GM23338 (cell line): ENCODE measurements at regions not wholly inside any gene's neighbourhood (a gene's known extent, or its start where the extent isn't known, plus 50 kb on each side); places are given as distances from the start of the nearest gene placed in this dataset.

Experiments
- CREB1 ChIP-seq: fragments of 250-450 bp; sonication (Bioruptor Pico); IDR thresholded peaks from 2 replicates; pipeline ENCODE4 v1.5.0; 2020; ENCODE audit warnings: low read depth, mild to moderate bottlenecking, moderate library complexity
- EZH2 ChIP-seq: fragments of 200-600 bp; sonication (generic); IDR thresholded peaks from one replicate; pipeline ENCODE4 v1.8.0; 2017; ENCODE audit warnings: antibody characterized with exemption, mild to moderate bottlenecking, low read depth; ENCODE audit not compliant: unreplicated experiment
- EZH2phosphoT487 ChIP-seq: fragments of 200-600 bp; sonication (generic); IDR thresholded peaks from one replicate; pipeline ENCODE4 v1.8.1; 2018; ENCODE audit warnings: antibody characterized with exemption; ENCODE audit not compliant: unreplicated experiment
- JUNB ChIP-seq: IDR thresholded peaks from one replicate; pipeline ENCODE4 v1.6.1; 2016; ENCODE audit warnings: antibody characterized with exemption; ENCODE audit not compliant: unreplicated experiment
- NANOG ChIP-seq: IDR thresholded peaks from 2 replicates; pipeline ENCODE4 v1.6.1; 2016; ENCODE audit warnings: antibody characterized with exemption, borderline replicate concordance
- POLR2AphosphoS5 ChIP-seq: IDR thresholded peaks from 2 replicates; pipeline ENCODE4 v1.6.1; 2016; ENCODE audit warnings: antibody characterized with exemption, low read depth
- STAT1 ChIP-seq: IDR thresholded peaks from one replicate; pipeline ENCODE4 v1.6.1; 2016; ENCODE audit warnings: antibody characterized with exemption; ENCODE audit not compliant: unreplicated experiment
- ZNF114 ChIP-seq: fragments of 250-450 bp; sonication (Bioruptor Pico); IDR thresholded peaks from 2 replicates; pipeline ENCODE4 v1.5.0; 2020; ENCODE audit warnings: mild to moderate bottlenecking, moderate library complexity
- ZNF331 ChIP-seq: fragments of 250-450 bp; sonication (Bioruptor Pico); IDR thresholded peaks from 2 replicates; pipeline ENCODE4 v1.5.0; 2020; ENCODE audit warnings: low read depth, mild to moderate bottlenecking, moderate library complexity
- TF ChIP-seq, protein P1 (sequence below), 2 experiments: fragments of 200-600 bp in 1 of 2; sonication (generic) in 1 of 2; conservative IDR thresholded peaks; 2 replicates each; pipeline versions ENCODE4 v1.5.1 to v1.6.1; 2016 to 2017; ENCODE audit warnings: antibody characterized with exemption in 2 of 2, low read depth in 2 of 2, mild to moderate bottlenecking in 2 of 2, moderate library complexity in 1 of 2
- TF ChIP-seq, protein P2 (sequence below): IDR thresholded peaks from one replicate; pipeline ENCODE4 v1.6.1; 2018; ENCODE audit warnings: antibody characterized with exemption; ENCODE audit not compliant: unreplicated experiment
- TF ChIP-seq, protein P3 (sequence below): IDR thresholded peaks from 2 replicates; pipeline ENCODE4 v1.6.1; 2016; ENCODE audit warnings: antibody characterized with exemption

DNA sequence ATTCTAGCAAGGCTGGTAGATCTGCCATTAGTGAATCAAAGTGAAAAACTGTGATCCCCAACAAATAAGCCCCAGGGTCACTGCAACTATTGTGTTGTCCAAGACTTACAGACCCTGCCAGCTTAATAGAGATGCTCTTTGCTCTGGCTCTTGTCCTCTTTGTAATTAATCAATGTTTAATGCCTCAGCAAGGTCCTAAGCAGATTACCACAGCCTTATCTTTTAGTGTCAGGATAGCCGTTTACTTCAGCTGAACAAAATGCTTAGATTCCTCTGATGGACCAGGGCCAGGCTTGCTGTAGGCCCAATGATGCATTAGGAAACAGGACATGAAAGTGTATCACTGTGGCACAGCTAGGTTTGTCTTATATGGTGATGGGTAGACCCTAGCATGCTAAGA, 353.3 kb downstream of the HACE1 start:
- TF ChIP-seq JUNB: no peak
- no peak for TF ChIP-seq EZH2
- TF ChIP-seq, protein P1, sequence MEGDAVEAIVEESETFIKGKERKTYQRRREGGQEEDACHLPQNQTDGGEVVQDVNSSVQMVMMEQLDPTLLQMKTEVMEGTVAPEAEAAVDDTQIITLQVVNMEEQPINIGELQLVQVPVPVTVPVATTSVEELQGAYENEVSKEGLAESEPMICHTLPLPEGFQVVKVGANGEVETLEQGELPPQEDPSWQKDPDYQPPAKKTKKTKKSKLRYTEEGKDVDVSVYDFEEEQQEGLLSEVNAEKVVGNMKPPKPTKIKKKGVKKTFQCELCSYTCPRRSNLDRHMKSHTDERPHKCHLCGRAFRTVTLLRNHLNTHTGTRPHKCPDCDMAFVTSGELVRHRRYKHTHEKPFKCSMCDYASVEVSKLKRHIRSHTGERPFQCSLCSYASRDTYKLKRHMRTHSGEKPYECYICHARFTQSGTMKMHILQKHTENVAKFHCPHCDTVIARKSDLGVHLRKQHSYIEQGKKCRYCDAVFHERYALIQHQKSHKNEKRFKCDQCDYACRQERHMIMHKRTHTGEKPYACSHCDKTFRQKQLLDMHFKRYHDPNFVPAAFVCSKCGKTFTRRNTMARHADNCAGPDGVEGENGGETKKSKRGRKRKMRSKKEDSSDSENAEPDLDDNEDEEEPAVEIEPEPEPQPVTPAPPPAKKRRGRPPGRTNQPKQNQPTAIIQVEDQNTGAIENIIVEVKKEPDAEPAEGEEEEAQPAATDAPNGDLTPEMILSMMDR (conservative IDR thresholded peaks at IDR 0.05; ENCODE audit: low read depth in 2 of 2): no peak
- TF ChIP-seq, protein P2, sequence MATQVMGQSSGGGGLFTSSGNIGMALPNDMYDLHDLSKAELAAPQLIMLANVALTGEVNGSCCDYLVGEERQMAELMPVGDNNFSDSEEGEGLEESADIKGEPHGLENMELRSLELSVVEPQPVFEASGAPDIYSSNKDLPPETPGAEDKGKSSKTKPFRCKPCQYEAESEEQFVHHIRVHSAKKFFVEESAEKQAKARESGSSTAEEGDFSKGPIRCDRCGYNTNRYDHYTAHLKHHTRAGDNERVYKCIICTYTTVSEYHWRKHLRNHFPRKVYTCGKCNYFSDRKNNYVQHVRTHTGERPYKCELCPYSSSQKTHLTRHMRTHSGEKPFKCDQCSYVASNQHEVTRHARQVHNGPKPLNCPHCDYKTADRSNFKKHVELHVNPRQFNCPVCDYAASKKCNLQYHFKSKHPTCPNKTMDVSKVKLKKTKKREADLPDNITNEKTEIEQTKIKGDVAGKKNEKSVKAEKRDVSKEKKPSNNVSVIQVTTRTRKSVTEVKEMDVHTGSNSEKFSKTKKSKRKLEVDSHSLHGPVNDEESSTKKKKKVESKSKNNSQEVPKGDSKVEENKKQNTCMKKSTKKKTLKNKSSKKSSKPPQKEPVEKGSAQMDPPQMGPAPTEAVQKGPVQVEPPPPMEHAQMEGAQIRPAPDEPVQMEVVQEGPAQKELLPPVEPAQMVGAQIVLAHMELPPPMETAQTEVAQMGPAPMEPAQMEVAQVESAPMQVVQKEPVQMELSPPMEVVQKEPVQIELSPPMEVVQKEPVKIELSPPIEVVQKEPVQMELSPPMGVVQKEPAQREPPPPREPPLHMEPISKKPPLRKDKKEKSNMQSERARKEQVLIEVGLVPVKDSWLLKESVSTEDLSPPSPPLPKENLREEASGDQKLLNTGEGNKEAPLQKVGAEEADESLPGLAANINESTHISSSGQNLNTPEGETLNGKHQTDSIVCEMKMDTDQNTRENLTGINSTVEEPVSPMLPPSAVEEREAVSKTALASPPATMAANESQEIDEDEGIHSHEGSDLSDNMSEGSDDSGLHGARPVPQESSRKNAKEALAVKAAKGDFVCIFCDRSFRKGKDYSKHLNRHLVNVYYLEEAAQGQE: no peak
- TF ChIP-seq NANOG: no peak
- no peak for TF ChIP-seq POLR2AphosphoS5
- TF ChIP-seq EZH2phosphoT487: no peak
- TF ChIP-seq ZNF331 (CRISPR knock-in tag): no peak
- TF ChIP-seq, protein P3, sequence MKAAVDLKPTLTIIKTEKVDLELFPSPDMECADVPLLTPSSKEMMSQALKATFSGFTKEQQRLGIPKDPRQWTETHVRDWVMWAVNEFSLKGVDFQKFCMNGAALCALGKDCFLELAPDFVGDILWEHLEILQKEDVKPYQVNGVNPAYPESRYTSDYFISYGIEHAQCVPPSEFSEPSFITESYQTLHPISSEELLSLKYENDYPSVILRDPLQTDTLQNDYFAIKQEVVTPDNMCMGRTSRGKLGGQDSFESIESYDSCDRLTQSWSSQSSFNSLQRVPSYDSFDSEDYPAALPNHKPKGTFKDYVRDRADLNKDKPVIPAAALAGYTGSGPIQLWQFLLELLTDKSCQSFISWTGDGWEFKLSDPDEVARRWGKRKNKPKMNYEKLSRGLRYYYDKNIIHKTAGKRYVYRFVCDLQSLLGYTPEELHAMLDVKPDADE: no peak
- TF ChIP-seq ZNF114 (CRISPR knock-in tag): no peak
- no peak for TF ChIP-seq STAT1
- no peak for TF ChIP-seq CREB1 (CRISPR knock-in tag)
